ENCODE measurements at regions not wholly inside any gene's neighbourhood (a gene's known extent, or its start where the extent isn't known, plus 50 kb on each side); places are given as distances from the start of the nearest gene placed in this dataset.

- BruUV-seq (replicated peaks) = no TSS peak
- H3K27me3 ChIP-seq (ENCODE audit: insufficient read depth, low read length) = no peaks in the 10 kb centered on the region
- ChIA-PET CTCF (no interaction called here), RAD21 (ENCODE audit: low non-redundant PET in 1 of 2, low total read pairs in 2 of 2, uncharacterized antibody in 2 of 2, unreplicated experiment in 2 of 2) (no interaction called here), POLR2A (no interaction called here)
- no peaks in the 10 kb centered on the region for H3K4me1 ChIP-seq (ENCODE audit: control insufficient read depth in 1 of 2, insufficient read depth in 2 of 2, low read length in 2 of 2)
- no peak overlapping the region for H3K9ac ChIP-seq (ENCODE audit: low read length)
- H3K9me2 ChIP-seq (ENCODE audit: insufficient read depth) = no peaks in the 10 kb centered on the region
- H3K9me3 ChIP-seq (ENCODE audit: control insufficient read depth in 1 of 2, insufficient read depth in 1 of 2, low read depth in 1 of 2, low read length in 2 of 2) = no peaks in the 10 kb centered on the region
- TF ChIP-seq SRF (IDR thresholded peaks at IDR 0.05; ENCODE audit: low read depth) = no peak
- TF ChIP-seq SIN3A (IDR thresholded peaks at IDR 0.05; ENCODE audit: low read depth) = no peak
- no peak for TF ChIP-seq EGR1 (IDR thresholded peaks at IDR 0.05; ENCODE audit: low read depth)
- no peak for TF ChIP-seq ZNF274 (IDR thresholded peaks at IDR 0.05; ENCODE audit: low read depth, low read length)
- TF ChIP-seq CTCF (IDR thresholded peaks at IDR 0.05 in 2 of 3, conservative IDR thresholded peaks at IDR 0.05 in 1 of 3; ENCODE audit: borderline replicate concordance in 1 of 3, insufficient read depth in 1 of 3, low read depth in 2 of 3, low read length in 2 of 3) = no peak
- no peak for TF ChIP-seq CEBPB (IDR thresholded peaks at IDR 0.05; ENCODE audit: low read depth)
- no peak for TF ChIP-seq TCF7L2 (IDR thresholded peaks at IDR 0.05; ENCODE audit: borderline replicate concordance, extremely low read depth, insufficient read depth, insufficient read length)
- TF ChIP-seq, protein P1, sequence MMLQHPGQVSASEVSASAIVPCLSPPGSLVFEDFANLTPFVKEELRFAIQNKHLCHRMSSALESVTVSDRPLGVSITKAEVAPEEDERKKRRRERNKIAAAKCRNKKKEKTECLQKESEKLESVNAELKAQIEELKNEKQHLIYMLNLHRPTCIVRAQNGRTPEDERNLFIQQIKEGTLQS (IDR thresholded peaks at IDR 0.05) = no peak
- TF ChIP-seq POLR2A (IDR thresholded peaks at IDR 0.05; ENCODE audit: borderline replicate concordance, extremely low read depth, insufficient read depth, insufficient read length) = no peak
- TF ChIP-seq, protein P2, sequence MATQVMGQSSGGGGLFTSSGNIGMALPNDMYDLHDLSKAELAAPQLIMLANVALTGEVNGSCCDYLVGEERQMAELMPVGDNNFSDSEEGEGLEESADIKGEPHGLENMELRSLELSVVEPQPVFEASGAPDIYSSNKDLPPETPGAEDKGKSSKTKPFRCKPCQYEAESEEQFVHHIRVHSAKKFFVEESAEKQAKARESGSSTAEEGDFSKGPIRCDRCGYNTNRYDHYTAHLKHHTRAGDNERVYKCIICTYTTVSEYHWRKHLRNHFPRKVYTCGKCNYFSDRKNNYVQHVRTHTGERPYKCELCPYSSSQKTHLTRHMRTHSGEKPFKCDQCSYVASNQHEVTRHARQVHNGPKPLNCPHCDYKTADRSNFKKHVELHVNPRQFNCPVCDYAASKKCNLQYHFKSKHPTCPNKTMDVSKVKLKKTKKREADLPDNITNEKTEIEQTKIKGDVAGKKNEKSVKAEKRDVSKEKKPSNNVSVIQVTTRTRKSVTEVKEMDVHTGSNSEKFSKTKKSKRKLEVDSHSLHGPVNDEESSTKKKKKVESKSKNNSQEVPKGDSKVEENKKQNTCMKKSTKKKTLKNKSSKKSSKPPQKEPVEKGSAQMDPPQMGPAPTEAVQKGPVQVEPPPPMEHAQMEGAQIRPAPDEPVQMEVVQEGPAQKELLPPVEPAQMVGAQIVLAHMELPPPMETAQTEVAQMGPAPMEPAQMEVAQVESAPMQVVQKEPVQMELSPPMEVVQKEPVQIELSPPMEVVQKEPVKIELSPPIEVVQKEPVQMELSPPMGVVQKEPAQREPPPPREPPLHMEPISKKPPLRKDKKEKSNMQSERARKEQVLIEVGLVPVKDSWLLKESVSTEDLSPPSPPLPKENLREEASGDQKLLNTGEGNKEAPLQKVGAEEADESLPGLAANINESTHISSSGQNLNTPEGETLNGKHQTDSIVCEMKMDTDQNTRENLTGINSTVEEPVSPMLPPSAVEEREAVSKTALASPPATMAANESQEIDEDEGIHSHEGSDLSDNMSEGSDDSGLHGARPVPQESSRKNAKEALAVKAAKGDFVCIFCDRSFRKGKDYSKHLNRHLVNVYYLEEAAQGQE (IDR thresholded peaks at IDR 0.05; ENCODE audit: low read depth) = no peak
- TF ChIP-seq FOSL1 (IDR thresholded peaks at IDR 0.05; ENCODE audit: low read depth) = no peak
- TF ChIP-seq RAD21 (IDR thresholded peaks at IDR 0.05; ENCODE audit: low read depth) = no peak
- H3K4me2 ChIP-seq (ENCODE audit: low read length) = no peak overlapping the region
- no peaks in the 10 kb centered on the region for H3K36me3 ChIP-seq (ENCODE audit: control insufficient read depth in 1 of 2, insufficient read depth in 2 of 2, low read length in 2 of 2)
- H3K79me2 ChIP-seq (ENCODE audit: insufficient read depth, low read length) = no peaks in the 10 kb centered on the region
- H4K20me1 ChIP-seq (ENCODE audit: insufficient read depth) = no peaks in the 10 kb centered on the region
- intact Hi-C loops (cut with micrococcal nuclease) = no loop called here
- H3K27ac ChIP-seq (ENCODE audit: low read depth, low read length) = no peak overlapping the region
- DNase-seq (ENCODE audit: low read depth, low spot score) (no peak), ATAC-seq (no peak)
- H3K4me3 ChIP-seq (replicated peaks in 1 of 2; ENCODE audit: low read depth in 1 of 2, low read length in 2 of 2) = no peak overlapping the region
- no peak overlapping the region for H2AFZ ChIP-seq (ENCODE audit: low read depth, low read length, poor library complexity, severe bottlenecking)
Measured at GRCh38 chr2:105690566-105690965, 54.1 kb upstream of the NCK2 start.

All from HCT116 (cell line).